Upper lobe of left lung (tissue), 4 donors: ENCODE measurements at regions not wholly inside any gene's neighbourhood (a gene's known extent, or its start where the extent isn't known, plus 50 kb on each side); places are given as distances from the start of the nearest gene placed in this dataset.

Source experiments
- CTCF ChIP-seq, 6 experiments: fragments of 450-650 bp in 4 of 6; fragments of 200-600 bp in 2 of 6; sonication (generic) in 2 of 6; IDR thresholded peaks; one replicate each; pipeline ENCODE4 v1.5.1; 2016 to 2019; ENCODE audit warnings: antibody characterized with exemption in 6 of 6
- EP300 ChIP-seq, 4 donors: sonication (generic); formaldehyde crosslinking; IDR thresholded peaks; one replicate each; pipeline ENCODE4 v1.5.1; 2017; ENCODE audit warnings: antibody characterized with exemption in 4 of 4, control low read depth in 2 of 4
- POLR2A ChIP-seq, 4 donors: fragments of 450-650 bp; IDR thresholded peaks; one replicate each; pipeline ENCODE4 v1.5.1; 2016 to 2017; ENCODE audit warnings: antibody characterized with exemption in 4 of 4, mild to moderate bottlenecking in 2 of 4
- POLR2AphosphoS5 ChIP-seq, 2 donors: sonication (generic); formaldehyde crosslinking; IDR thresholded peaks; one replicate each; pipeline ENCODE4 v1.5.1; 2017; ENCODE audit warnings: antibody characterized with exemption in 2 of 2

GRCh38 chr11:57073128-57073527, 84.4 kb downstream of the OR5AK2 start:
- no peak for TF ChIP-seq EP300 (IDR thresholded peaks at IDR 0.05)
- TF ChIP-seq CTCF (IDR thresholded peaks at IDR 0.05): no peak
- no peak for TF ChIP-seq POLR2A (IDR thresholded peaks at IDR 0.05)
- TF ChIP-seq POLR2AphosphoS5 (IDR thresholded peaks at IDR 0.05): no peak
